HEK293T (cell line): ENCODE measurements at regions not wholly inside any gene's neighbourhood (a gene's known extent, or its start where the extent isn't known, plus 50 kb on each side); places are given as distances from the start of the nearest gene placed in this dataset.

Experiments
- ARNT ChIP-seq: fragments of 450-650 bp; IDR thresholded peaks from 2 replicates; pipeline ENCODE4 v1.6.1; 2017; ENCODE audit warnings: mild to moderate bottlenecking
- CTBP1 ChIP-seq: fragments of 450-650 bp; IDR thresholded peaks from 2 replicates; pipeline ENCODE4 v1.6.1; 2016; ENCODE audit warnings: borderline replicate concordance
- L3MBTL2 ChIP-seq: fragments of 450-650 bp; conservative IDR thresholded peaks from 2 replicates; pipeline ENCODE4 v1.6.1; 2016; ENCODE audit warnings: mild to moderate bottlenecking
- SP1 ChIP-seq: fragments of 450-650 bp; IDR thresholded peaks from 2 replicates; pipeline ENCODE4 v1.6.1; 2017
- SUZ12 ChIP-seq: fragments of 450-650 bp; IDR thresholded peaks from 2 replicates; pipeline ENCODE4 v1.6.1; 2016; ENCODE audit warnings: mild to moderate bottlenecking
- ZNF384 ChIP-seq: fragments of 450-650 bp; IDR thresholded peaks from 2 replicates; pipeline ENCODE4 v1.6.1; 2016

DNA sequence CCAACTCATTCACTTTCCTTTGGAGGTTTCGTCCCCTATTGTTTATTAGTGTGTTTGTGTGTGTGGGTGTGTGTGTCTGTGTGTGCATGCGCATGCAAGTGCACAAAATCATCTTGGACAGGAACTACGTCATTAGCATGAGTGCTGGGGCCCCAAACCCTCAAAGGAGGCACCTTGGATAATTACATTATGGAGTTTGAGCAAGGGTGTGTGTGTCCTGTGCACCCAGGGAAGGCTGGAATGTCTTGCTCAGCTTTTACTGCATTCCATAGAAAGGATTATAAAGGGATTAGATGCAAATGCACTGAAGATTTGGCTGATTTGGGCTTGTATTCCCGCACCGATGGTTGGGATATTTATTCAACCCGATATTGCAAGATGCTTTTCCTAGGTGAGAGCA is 203.4 kb upstream of the NAV2 start:
- TF ChIP-seq SP1: no peak
- no peak for TF ChIP-seq ARNT
- no peak for TF ChIP-seq ZNF384
- TF ChIP-seq SUZ12: no peak
- no peak for TF ChIP-seq CTBP1
- TF ChIP-seq L3MBTL2: no peak
